KMS-11 (cell line): ENCODE measurements at regions not wholly inside any gene's neighbourhood (a gene's known extent, or its start where the extent isn't known, plus 50 kb on each side); places are given as distances from the start of the nearest gene placed in this dataset.

Experiments used
- H2AFZ ChIP-seq: fragments of 200-600 bp; sonication (generic); 2 replicates; pipeline ENCODE4 v1.6.1; 2016; ENCODE audit warnings: antibody characterized with exemption, mixed run types, low read depth
- H3K27ac ChIP-seq: fragments of 200-600 bp; sonication (generic); 2 replicates; pipeline ENCODE4 v1.6.1; 2016; ENCODE audit warnings: mild to moderate bottlenecking, mixed run types
- H3K27me3 ChIP-seq: fragments of 200-600 bp; sonication (generic); 2 replicates; pipeline ENCODE4 v1.6.1; 2017; ENCODE audit warnings: mild to moderate bottlenecking, low read depth, mixed run types, moderate library complexity; ENCODE audit not compliant: insufficient read depth
- H3K36me3 ChIP-seq: fragments of 200-600 bp; sonication (generic); 2 replicates; pipeline ENCODE4 v1.6.1; 2017; ENCODE audit warnings: mild to moderate bottlenecking, mixed run types; ENCODE audit not compliant: insufficient read depth
- H3K4me1 ChIP-seq: fragments of 200-600 bp; sonication (generic); 2 replicates; pipeline ENCODE4 v1.6.1; 2016; ENCODE audit warnings: mild to moderate bottlenecking, low read depth, mixed run types; ENCODE audit not compliant: poor library complexity, severe bottlenecking
- H3K4me2 ChIP-seq: fragments of 200-600 bp; sonication (generic); 2 replicates; pipeline ENCODE4 v1.7.0; 2016; ENCODE audit warnings: mild to moderate bottlenecking, mixed run types
- H3K4me3 ChIP-seq: fragments of 200-600 bp; sonication (generic); IDR thresholded peaks from 2 replicates; pipeline ENCODE4 v1.6.1; 2017; ENCODE audit warnings: low read depth, low read length, mixed read lengths; ENCODE audit not compliant: insufficient read depth
- H3K79me2 ChIP-seq: fragments of 200-600 bp; sonication (generic); 2 replicates; pipeline ENCODE4 v1.6.1; 2016; ENCODE audit warnings: low read depth, mixed run types; ENCODE audit not compliant: insufficient read depth
- H3K9ac ChIP-seq: fragments of 200-600 bp; sonication (generic); 2 replicates; pipeline ENCODE4 v1.6.1; 2016; ENCODE audit warnings: mild to moderate bottlenecking, mixed run types
- H4K20me1 ChIP-seq: fragments of 200-600 bp; sonication (generic); 2 replicates; pipeline ENCODE4 v1.6.1; 2016; ENCODE audit warnings: mild to moderate bottlenecking, mixed run types; ENCODE audit not compliant: insufficient read depth
- TF ChIP-seq, protein P1 (sequence below): fragments of 200-600 bp; sonication (generic); conservative IDR thresholded peaks from 2 replicates; pipeline ENCODE4 v1.6.1; 2017; ENCODE audit warnings: low read depth, mild to moderate bottlenecking, antibody characterized with exemption, low read length, moderate library complexity, mixed read lengths

DNA sequence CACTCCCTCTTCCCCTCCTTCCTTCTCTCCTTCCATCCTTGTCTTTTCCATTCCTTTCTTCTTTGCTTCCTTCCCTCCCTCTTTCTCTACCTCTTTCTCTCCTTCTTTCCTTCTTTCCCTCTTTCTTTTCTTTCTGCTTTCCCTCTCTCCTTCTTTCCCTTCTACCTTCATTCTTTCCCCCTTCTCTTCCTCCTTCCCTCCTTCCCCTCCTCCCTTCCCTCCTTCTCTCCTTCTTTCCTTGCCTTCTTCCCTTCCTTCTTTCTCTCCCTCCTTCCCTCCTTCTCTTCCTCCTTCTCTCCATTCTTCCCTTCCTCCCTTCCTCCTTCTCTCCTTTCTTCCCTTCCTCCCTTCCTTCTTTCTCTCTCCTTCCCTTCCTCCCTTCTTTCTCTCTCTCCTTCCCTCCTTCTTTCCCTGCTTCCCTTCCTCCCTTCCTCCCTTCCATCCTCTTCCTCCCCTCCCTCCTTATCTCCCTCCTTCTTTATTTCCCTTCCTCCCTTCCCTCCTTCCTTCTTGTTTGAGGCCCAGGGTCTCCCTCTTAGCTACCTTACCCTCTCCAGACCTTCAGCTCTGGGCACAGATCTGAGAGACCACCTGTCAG, 77.0 kb downstream of the BUD13 start:
- Histone ChIP-seq H3K4me2 (no peak overlapping the region), H3K36me3 (no peaks in the 10 kb centered on the region), H3K27me3 (no peaks in the 10 kb centered on the region), H3K4me3 (no peak overlapping the region), H2AFZ (no peak overlapping the region), H3K4me1 (no peaks in the 10 kb centered on the region), H3K79me2 (no peaks in the 10 kb centered on the region), H4K20me1 (no peaks in the 10 kb centered on the region), H3K9ac (no peak overlapping the region), H3K27ac (no peak overlapping the region)
- TF ChIP-seq, protein P1, sequence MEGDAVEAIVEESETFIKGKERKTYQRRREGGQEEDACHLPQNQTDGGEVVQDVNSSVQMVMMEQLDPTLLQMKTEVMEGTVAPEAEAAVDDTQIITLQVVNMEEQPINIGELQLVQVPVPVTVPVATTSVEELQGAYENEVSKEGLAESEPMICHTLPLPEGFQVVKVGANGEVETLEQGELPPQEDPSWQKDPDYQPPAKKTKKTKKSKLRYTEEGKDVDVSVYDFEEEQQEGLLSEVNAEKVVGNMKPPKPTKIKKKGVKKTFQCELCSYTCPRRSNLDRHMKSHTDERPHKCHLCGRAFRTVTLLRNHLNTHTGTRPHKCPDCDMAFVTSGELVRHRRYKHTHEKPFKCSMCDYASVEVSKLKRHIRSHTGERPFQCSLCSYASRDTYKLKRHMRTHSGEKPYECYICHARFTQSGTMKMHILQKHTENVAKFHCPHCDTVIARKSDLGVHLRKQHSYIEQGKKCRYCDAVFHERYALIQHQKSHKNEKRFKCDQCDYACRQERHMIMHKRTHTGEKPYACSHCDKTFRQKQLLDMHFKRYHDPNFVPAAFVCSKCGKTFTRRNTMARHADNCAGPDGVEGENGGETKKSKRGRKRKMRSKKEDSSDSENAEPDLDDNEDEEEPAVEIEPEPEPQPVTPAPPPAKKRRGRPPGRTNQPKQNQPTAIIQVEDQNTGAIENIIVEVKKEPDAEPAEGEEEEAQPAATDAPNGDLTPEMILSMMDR, result no peak

DNA sequence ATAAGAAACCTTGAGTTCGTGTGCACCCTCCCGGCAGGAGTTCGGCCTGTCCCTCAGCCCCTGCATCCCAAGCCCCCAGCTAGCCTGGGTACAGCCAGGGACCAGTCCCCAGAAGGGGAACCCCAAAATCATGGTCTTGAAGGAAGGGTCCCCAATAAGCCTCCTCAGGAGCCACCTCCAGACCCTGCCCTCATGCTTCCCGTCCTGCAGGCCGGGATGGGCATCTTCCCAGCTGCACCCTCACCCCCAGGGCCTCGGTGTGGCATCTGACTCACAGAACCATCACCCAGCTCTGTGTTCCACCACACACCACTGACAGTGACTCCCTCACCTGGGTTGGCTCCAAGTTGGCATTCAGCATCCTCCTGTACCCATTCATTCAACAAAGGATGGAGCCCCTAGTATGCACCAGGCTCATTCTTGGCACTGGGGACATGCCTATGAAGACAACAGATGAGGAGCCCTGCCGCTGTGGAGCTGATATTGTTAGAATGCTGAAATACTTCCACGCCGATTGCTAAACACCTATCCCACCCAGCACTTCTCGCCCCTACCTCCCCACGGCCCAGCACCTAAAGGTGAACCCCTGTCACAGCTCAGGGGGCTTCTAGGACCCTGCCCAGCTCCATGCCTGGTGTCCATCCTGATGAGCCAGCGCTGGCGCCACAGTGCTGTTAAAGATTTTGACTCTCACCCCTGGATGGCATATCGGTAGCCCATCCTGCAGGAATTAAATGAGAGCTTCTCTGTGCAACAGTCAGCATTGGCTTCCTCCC, 77.8 kb downstream of the BUD13 start:
- Histone ChIP-seq H3K27me3 (no peaks in the 10 kb centered on the region), H3K36me3 (no peaks in the 10 kb centered on the region), H4K20me1 (no peaks in the 10 kb centered on the region), H2AFZ (no peak overlapping the region), H3K4me3 (no peak overlapping the region), H3K4me2 (no peak overlapping the region), H3K9ac (no peak overlapping the region), H3K79me2 (no peaks in the 10 kb centered on the region), H3K4me1 (no peaks in the 10 kb centered on the region), H3K27ac (no peak overlapping the region)
- TF ChIP-seq, protein P1, result no peak

DNA sequence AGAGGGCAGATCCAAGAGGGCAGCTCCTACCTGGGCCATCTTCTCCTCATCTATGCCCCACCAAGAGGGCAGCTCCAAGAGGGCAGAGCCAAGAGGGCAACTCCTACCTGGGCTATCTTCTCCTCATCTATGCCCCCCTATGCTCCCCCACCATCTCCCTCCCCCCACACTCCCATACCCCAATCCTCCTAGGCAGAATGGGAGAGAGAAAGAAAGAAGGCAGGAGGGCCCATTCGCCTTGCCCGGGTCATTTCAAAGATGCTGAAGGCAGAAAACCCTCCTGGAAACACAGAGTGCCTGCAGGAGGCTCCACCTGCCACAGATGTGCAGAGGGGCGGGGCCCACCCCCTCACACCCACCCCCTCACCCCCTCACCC, 78.5 kb downstream of the BUD13 start:
- no peak overlapping the region for H3K9ac ChIP-seq
- H2AFZ ChIP-seq, result no peak overlapping the region
- H4K20me1 ChIP-seq, result no peaks in the 10 kb centered on the region
- TF ChIP-seq, protein P1, result no peak
- no peak overlapping the region for H3K27ac ChIP-seq
- H3K36me3 ChIP-seq, result no peaks in the 10 kb centered on the region
- H3K4me2 ChIP-seq, result no peak overlapping the region
- no peak overlapping the region for H3K4me3 ChIP-seq
- H3K79me2 ChIP-seq, result no peaks in the 10 kb centered on the region
- H3K4me1 ChIP-seq, result no peaks in the 10 kb centered on the region
- no peaks in the 10 kb centered on the region for H3K27me3 ChIP-seq

DNA sequence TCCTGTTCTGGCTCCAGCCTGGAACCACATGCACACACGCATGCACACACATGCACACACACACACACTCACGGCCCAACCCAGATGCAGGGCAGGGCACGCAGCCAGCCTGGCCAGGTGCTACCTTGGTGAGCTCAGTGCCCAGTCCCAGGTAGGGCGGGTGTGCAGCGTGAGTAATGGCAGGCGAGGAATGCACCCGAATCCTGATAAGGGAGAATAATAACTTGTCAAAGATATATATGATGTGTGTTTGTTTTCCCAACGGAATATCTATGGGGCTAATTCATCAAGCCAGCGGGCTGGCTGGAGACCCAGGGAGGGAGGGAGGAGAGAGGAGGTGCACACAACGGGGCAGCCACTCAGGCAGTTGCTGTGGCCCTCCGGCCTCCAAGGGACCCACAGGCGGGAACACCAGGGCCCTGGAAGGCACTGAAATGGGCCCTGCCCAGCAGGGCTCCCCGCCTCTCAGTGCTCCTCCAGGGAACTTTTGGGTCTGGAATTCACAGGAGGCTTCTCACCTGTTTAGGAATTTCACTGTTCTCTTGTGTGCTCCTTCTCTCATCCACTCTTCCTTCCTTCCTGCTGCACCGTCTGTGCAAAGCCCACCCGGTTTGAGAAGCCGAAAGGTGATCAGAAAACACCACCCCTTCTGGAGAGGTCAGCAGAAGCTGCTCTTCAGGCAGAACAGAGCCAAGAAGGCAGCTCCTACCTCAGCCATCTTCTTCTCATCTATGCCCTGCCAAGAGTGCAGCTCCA, 79.0 kb downstream of the BUD13 start:
- no peak overlapping the region for H2AFZ ChIP-seq
- no peak overlapping the region for H3K27ac ChIP-seq
- no peak overlapping the region for H3K4me2 ChIP-seq
- H3K4me3 ChIP-seq, result no peak overlapping the region
- no peak overlapping the region for H3K9ac ChIP-seq
- no peaks in the 10 kb centered on the region for H4K20me1 ChIP-seq
- no peaks in the 10 kb centered on the region for H3K79me2 ChIP-seq
- no peaks in the 10 kb centered on the region for H3K36me3 ChIP-seq
- no peaks in the 10 kb centered on the region for H3K4me1 ChIP-seq
- H3K27me3 ChIP-seq, result no peaks in the 10 kb centered on the region
- TF ChIP-seq, protein P1, result no peak
